PC-3 (cell line): ENCODE measurements at regions not wholly inside any gene's neighbourhood (a gene's known extent, or its start where the extent isn't known, plus 50 kb on each side); places are given as distances from the start of the nearest gene placed in this dataset.

ENCODE experiments used
- EZH2 ChIP-seq: fragments of 300-600 bp; sonication (generic); IDR thresholded peaks from one replicate; pipeline ENCODE4 v1.6.1; 2017; ENCODE audit warnings: antibody characterized with exemption, mild to moderate bottlenecking, low read length; ENCODE audit not compliant: unreplicated experiment
- TF ChIP-seq, protein P1 (sequence below): fragments of 300-600 bp; sonication (generic); conservative IDR thresholded peaks from 2 replicates; pipeline ENCODE4 v1.5.1; 2017; ENCODE audit warnings: antibody characterized with exemption, low read depth, mild to moderate bottlenecking, low read length

DNA sequence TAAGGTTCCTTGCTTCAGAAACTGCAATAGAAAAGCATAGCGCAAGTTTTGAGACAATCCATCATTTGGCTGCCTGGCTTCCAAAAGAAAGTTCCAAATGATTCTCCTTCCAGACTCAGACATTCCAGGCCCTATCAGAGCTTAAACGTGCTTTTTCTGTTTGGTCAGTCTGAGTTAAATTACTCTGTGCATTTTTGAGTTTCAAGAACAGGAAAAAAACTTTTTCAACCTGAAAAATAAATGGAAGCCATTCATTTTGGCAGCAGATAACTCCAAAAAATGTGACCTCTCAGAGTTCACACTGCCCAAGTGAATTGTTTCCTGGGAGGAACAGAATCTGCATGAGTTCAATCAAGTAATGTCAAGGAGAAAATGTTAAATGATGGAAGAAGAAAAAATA lies 354.2 kb downstream of the CXCL12 start:
- TF ChIP-seq, protein P1, sequence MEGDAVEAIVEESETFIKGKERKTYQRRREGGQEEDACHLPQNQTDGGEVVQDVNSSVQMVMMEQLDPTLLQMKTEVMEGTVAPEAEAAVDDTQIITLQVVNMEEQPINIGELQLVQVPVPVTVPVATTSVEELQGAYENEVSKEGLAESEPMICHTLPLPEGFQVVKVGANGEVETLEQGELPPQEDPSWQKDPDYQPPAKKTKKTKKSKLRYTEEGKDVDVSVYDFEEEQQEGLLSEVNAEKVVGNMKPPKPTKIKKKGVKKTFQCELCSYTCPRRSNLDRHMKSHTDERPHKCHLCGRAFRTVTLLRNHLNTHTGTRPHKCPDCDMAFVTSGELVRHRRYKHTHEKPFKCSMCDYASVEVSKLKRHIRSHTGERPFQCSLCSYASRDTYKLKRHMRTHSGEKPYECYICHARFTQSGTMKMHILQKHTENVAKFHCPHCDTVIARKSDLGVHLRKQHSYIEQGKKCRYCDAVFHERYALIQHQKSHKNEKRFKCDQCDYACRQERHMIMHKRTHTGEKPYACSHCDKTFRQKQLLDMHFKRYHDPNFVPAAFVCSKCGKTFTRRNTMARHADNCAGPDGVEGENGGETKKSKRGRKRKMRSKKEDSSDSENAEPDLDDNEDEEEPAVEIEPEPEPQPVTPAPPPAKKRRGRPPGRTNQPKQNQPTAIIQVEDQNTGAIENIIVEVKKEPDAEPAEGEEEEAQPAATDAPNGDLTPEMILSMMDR: no peak
- TF ChIP-seq EZH2: no peak
